Suprapubic skin (tissue), 3 donors: ENCODE measurements at regions not wholly inside any gene's neighbourhood (a gene's known extent, or its start where the extent isn't known, plus 50 kb on each side); places are given as distances from the start of the nearest gene placed in this dataset.

Experiments
- POLR2A ChIP-seq, 2 donors: fragments of 450-650 bp; IDR thresholded peaks; one replicate each; pipeline ENCODE4 v1.6.1; 2017; ENCODE audit warnings: antibody characterized with exemption in 2 of 2, mild to moderate bottlenecking in 2 of 2, moderate library complexity in 2 of 2
- TF ChIP-seq, protein P1 (sequence below), 2 donors: fragments of 200-600 bp in 1 of 2; fragments of 450-650 bp in 1 of 2; sonication (generic) in 1 of 2; IDR thresholded peaks; one replicate each; pipeline ENCODE4 v1.5.1; 2016 to 2019; ENCODE audit warnings: antibody characterized with exemption in 2 of 2, mild to moderate bottlenecking in 1 of 2, moderate library complexity in 1 of 2

DNA sequence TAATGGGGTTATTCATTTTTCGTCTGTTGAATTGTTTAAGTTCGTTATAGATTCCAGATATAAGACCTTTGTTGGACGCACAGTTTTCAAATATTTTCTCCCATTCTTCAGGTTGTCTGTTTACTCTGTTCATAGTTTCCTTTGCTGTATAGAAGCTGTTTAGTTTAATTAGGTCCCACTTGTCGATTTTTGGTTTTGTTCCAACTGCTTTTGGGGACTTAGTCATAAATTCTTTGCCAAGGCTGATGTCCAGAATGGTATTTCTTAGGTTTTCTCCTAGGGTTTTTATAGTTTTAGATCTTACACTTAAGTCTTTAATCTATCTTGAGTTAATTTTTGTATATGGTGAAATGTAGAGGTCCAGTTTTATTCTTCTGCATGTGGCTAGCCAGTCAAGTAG, 58.9 kb upstream of the ZNF280D start:
- TF ChIP-seq, protein P1, sequence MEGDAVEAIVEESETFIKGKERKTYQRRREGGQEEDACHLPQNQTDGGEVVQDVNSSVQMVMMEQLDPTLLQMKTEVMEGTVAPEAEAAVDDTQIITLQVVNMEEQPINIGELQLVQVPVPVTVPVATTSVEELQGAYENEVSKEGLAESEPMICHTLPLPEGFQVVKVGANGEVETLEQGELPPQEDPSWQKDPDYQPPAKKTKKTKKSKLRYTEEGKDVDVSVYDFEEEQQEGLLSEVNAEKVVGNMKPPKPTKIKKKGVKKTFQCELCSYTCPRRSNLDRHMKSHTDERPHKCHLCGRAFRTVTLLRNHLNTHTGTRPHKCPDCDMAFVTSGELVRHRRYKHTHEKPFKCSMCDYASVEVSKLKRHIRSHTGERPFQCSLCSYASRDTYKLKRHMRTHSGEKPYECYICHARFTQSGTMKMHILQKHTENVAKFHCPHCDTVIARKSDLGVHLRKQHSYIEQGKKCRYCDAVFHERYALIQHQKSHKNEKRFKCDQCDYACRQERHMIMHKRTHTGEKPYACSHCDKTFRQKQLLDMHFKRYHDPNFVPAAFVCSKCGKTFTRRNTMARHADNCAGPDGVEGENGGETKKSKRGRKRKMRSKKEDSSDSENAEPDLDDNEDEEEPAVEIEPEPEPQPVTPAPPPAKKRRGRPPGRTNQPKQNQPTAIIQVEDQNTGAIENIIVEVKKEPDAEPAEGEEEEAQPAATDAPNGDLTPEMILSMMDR (IDR thresholded peaks at IDR 0.05): no peak
- TF ChIP-seq POLR2A (IDR thresholded peaks at IDR 0.05): no peak
